ENCODE measurements at regions not wholly inside any gene's neighbourhood (a gene's known extent, or its start where the extent isn't known, plus 50 kb on each side); places are given as distances from the start of the nearest gene placed in this dataset.

GRCh38 chr18:25675123-25675850 is 323.3 kb upstream of the ZNF521 start:
- no peaks in the 10 kb centered on the region; the same call in 1 of the 3 replicates for H3K36me3 Mint-ChIP-seq (ENCODE audit: low read depth)
- H3K27ac Mint-ChIP-seq: peak overlapping the region; percentile 98
- ATAC-seq (peak; percentile 94), DNase-seq (ENCODE audit: low spot score) (peak; percentile 83)
- Histone ChIP-seq H3K4me2 (peak overlapping the region; percentile 25), H2AFZ (no peak overlapping the region), H3K27me3 (ENCODE audit: insufficient read depth) (no peaks in the 10 kb centered on the region), H3K4me3 (peak overlapping the region; percentile 12; the same call in 1 of the 2 replicates), H3K79me2 (replicated peaks; ENCODE audit: insufficient read depth) (no peaks in the 10 kb centered on the region), H4K20me1 (replicated peaks; ENCODE audit: insufficient read depth) (no peaks in the 10 kb centered on the region), H3K9me2 (ENCODE audit: insufficient read depth) (no peaks in the 10 kb centered on the region), H3K4me1 (ENCODE audit: insufficient read depth) (peaks cover 38% of the 10 kb centered on the region), H3K36me3 (ENCODE audit: insufficient read depth) (no peaks in the 10 kb centered on the region), H3K27ac (ENCODE audit: low read depth) (peak overlapping the region; percentile 92), H3F3A (replicated peaks; ENCODE audit: low read depth) (no peaks in the 10 kb centered on the region)
- TF ChIP-seq NANOG (IDR thresholded peaks at IDR 0.05; ENCODE audit: borderline replicate concordance): peak; percentile 78; the same call in 1 of the 2 replicates
- TF ChIP-seq JUNB (IDR thresholded peaks at IDR 0.05; ENCODE audit: unreplicated experiment): no peak
- TF ChIP-seq CTCF (conservative IDR thresholded peaks at IDR 0.05; ENCODE audit: low read depth in 2 of 2): no peak
- TF ChIP-seq, protein P1, sequence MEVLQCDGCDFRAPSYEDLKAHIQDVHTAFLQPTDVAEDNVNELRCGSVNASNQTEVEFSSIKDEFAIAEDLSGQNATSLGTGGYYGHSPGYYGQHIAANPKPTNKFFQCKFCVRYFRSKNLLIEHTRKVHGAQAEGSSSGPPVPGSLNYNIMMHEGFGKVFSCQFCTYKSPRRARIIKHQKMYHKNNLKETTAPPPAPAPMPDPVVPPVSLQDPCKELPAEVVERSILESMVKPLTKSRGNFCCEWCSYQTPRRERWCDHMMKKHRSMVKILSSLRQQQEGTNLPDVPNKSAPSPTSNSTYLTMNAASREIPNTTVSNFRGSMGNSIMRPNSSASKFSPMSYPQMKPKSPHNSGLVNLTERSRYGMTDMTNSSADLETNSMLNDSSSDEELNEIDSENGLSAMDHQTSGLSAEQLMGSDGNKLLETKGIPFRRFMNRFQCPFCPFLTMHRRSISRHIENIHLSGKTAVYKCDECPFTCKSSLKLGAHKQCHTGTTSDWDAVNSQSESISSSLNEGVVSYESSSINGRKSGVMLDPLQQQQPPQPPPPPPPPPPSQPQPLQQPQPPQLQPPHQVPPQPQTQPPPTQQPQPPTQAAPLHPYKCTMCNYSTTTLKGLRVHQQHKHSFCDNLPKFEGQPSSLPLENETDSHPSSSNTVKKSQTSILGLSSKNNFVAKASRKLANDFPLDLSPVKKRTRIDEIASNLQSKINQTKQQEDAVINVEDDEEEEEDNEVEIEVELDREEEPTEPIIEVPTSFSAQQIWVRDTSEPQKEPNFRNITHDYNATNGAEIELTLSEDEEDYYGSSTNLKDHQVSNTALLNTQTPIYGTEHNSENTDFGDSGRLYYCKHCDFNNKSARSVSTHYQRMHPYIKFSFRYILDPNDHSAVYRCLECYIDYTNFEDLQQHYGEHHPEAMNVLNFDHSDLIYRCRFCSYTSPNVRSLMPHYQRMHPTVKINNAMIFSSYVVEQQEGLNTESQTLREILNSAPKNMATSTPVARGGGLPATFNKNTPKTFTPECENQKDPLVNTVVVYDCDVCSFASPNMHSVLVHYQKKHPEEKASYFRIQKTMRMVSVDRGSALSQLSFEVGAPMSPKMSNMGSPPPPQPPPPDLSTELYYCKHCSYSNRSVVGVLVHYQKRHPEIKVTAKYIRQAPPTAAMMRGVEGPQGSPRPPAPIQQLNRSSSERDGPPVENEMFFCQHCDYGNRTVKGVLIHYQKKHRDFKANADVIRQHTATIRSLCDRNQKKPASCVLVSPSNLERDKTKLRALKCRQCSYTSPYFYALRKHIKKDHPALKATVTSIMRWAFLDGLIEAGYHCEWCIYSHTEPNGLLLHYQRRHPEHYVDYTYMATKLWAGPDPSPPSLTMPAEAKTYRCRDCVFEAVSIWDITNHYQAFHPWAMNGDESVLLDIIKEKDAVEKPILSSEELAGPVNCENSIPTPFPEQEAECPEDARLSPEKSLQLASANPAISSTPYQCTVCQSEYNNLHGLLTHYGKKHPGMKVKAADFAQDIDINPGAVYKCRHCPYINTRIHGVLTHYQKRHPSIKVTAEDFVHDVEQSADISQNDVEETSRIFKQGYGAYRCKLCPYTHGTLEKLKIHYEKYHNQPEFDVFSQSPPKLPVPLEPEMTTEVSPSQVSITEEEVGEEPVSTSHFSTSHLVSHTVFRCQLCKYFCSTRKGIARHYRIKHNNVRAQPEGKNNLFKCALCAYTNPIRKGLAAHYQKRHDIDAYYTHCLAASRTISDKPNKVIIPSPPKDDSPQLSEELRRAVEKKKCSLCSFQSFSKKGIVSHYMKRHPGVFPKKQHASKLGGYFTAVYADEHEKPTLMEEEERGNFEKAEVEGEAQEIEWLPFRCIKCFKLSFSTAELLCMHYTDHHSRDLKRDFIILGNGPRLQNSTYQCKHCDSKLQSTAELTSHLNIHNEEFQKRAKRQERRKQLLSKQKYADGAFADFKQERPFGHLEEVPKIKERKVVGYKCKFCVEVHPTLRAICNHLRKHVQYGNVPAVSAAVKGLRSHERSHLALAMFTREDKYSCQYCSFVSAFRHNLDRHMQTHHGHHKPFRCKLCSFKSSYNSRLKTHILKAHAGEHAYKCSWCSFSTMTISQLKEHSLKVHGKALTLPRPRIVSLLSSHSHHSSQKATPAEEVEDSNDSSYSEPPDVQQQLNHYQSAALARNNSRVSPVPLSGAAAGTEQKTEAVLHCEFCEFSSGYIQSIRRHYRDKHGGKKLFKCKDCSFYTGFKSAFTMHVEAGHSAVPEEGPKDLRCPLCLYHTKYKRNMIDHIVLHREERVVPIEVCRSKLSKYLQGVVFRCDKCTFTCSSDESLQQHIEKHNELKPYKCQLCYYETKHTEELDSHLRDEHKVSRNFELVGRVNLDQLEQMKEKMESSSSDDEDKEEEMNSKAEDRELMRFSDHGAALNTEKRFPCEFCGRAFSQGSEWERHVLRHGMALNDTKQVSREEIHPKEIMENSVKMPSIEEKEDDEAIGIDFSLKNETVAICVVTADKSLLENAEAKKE (CRISPR knock-in tag; IDR thresholded peaks at IDR 0.05): peak; percentile 92
- no peak for TF ChIP-seq EZH2 (IDR thresholded peaks at IDR 0.05; ENCODE audit: low read depth, unreplicated experiment)
- TF ChIP-seq CREB1 (CRISPR knock-in tag; IDR thresholded peaks at IDR 0.05; ENCODE audit: low read depth): no peak
- no peak for TF ChIP-seq EZH2phosphoT487 (IDR thresholded peaks at IDR 0.05; ENCODE audit: unreplicated experiment)
- TF ChIP-seq, protein P2, sequence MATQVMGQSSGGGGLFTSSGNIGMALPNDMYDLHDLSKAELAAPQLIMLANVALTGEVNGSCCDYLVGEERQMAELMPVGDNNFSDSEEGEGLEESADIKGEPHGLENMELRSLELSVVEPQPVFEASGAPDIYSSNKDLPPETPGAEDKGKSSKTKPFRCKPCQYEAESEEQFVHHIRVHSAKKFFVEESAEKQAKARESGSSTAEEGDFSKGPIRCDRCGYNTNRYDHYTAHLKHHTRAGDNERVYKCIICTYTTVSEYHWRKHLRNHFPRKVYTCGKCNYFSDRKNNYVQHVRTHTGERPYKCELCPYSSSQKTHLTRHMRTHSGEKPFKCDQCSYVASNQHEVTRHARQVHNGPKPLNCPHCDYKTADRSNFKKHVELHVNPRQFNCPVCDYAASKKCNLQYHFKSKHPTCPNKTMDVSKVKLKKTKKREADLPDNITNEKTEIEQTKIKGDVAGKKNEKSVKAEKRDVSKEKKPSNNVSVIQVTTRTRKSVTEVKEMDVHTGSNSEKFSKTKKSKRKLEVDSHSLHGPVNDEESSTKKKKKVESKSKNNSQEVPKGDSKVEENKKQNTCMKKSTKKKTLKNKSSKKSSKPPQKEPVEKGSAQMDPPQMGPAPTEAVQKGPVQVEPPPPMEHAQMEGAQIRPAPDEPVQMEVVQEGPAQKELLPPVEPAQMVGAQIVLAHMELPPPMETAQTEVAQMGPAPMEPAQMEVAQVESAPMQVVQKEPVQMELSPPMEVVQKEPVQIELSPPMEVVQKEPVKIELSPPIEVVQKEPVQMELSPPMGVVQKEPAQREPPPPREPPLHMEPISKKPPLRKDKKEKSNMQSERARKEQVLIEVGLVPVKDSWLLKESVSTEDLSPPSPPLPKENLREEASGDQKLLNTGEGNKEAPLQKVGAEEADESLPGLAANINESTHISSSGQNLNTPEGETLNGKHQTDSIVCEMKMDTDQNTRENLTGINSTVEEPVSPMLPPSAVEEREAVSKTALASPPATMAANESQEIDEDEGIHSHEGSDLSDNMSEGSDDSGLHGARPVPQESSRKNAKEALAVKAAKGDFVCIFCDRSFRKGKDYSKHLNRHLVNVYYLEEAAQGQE (IDR thresholded peaks at IDR 0.05; ENCODE audit: unreplicated experiment): no peak
- H3K4me1 Mint-ChIP-seq: peaks cover 61% of the 10 kb centered on the region
- no peaks in the 10 kb centered on the region; the same call in 2 of the 3 replicates for H3K9me3 Mint-ChIP-seq
- peaks cover 5% of the 10 kb centered on the region for H3K27me3 Mint-ChIP-seq (ENCODE audit: insufficient read depth, low read depth, poor library complexity)
- H3K4me3 Mint-ChIP-seq: peak overlapping the region; percentile 50

Measured in GM23338 (cell line).